Activated naive CD4-positive, alpha-beta T cell treated with anti-CD3 and anti-CD28 coated beads for 36 hours (primary cell): ENCODE measurements at regions not wholly inside any gene's neighbourhood (a gene's known extent, or its start where the extent isn't known, plus 50 kb on each side); places are given as distances from the start of the nearest gene placed in this dataset.

Experiments
- CTCF ChIA-PET: fragments of 350-600 bp; sonication (Branson Sonifier 250); formaldehyde crosslinking; loops from one replicate; lab custom pipeline; 2021; ENCODE audit warnings: antibody characterized with exemption; lab: Charles Lee
- DNase-seq: peaks from one replicate; pipeline ENCODE4 v3.0.0-alpha.2; 2020
- H3K27ac Mint-ChIP-seq: one replicate; pipeline ENCODE4 v1.8.0; 2021; ENCODE audit warnings: mild to moderate bottlenecking, mixed read lengths
- H3K27me3 Mint-ChIP-seq: one replicate; pipeline ENCODE4 v1.8.0; 2021; ENCODE audit warnings: low read depth, mixed read lengths
- H3K36me3 Mint-ChIP-seq: one replicate; pipeline ENCODE4 v1.8.0; 2021; ENCODE audit warnings: low read depth, mixed read lengths
- H3K4me1 Mint-ChIP-seq: one replicate; pipeline ENCODE4 v1.8.0; 2021; ENCODE audit warnings: low read depth, mixed read lengths
- H3K4me3 Mint-ChIP-seq: one replicate; pipeline ENCODE4 v1.8.0; 2021; ENCODE audit warnings: mild to moderate bottlenecking, moderate library complexity, mixed read lengths
- H3K9me3 Mint-ChIP-seq: one replicate; pipeline ENCODE4 v1.8.0; 2021; ENCODE audit warnings: mixed read lengths
- intact Hi-C: fragments of 100-400 bp; cut with micrococcal nuclease; formaldehyde crosslinking; loops from one replicate; pipeline ENCODE4 v1.15.1; 2023

- H3K4me1 Mint-ChIP-seq, result no peaks in the 10 kb centered on the region
- H3K9me3 Mint-ChIP-seq, result peaks cover 4% of the 10 kb centered on the region
- DNase-seq, result no peak
- CTCF ChIA-PET, result no interaction called here
- H3K4me3 Mint-ChIP-seq, result no peak overlapping the region
- H3K27me3 Mint-ChIP-seq, result peaks cover 2% of the 10 kb centered on the region
- intact Hi-C loops, result no loop called here
- H3K36me3 Mint-ChIP-seq, result no peaks in the 10 kb centered on the region
- H3K27ac Mint-ChIP-seq, result no peak overlapping the region
These were observed 476.3 kb upstream of the STXBP6 start for GRCh38 chr14:25526290-25526689.

GRCh38 chr14:25522926-25523325 lies 473.0 kb upstream of the STXBP6 start:
- intact Hi-C loops, result no loop called here
- CTCF ChIA-PET, result interaction anchor here (0.9 kb wide), 1 partner anchor 15 kb away, joined by 3 read pairs; no protein-coding TSS in a partner anchor
- DNase-seq, result no peak
- no peaks in the 10 kb centered on the region for H3K9me3 Mint-ChIP-seq
- H3K4me1 Mint-ChIP-seq, result no peaks in the 10 kb centered on the region
- H3K4me3 Mint-ChIP-seq, result no peak overlapping the region
- no peak overlapping the region for H3K27ac Mint-ChIP-seq
- H3K27me3 Mint-ChIP-seq, result peaks cover 2% of the 10 kb centered on the region
- H3K36me3 Mint-ChIP-seq, result no peaks in the 10 kb centered on the region

GRCh38 chr14:25522116-25522515 lies 472.2 kb upstream of the STXBP6 start:
- Mint-ChIP-seq H3K27ac (no peak overlapping the region), H3K36me3 (no peaks in the 10 kb centered on the region), H3K4me3 (no peak overlapping the region), H3K9me3 (no peaks in the 10 kb centered on the region), H3K4me1 (no peaks in the 10 kb centered on the region), H3K27me3 (peaks cover 2% of the 10 kb centered on the region)
- CTCF ChIA-PET, result interaction anchor here (0.9 kb wide), 1 partner anchor 16 kb away, joined by 3 read pairs; no protein-coding TSS in a partner anchor
- no peak for DNase-seq
- intact Hi-C loops, result no loop called here

- peaks cover 2% of the 10 kb centered on the region for H3K27me3 Mint-ChIP-seq
- H3K27ac Mint-ChIP-seq, result peak overlapping the region; percentile 21
- intact Hi-C loops, result no loop called here
- CTCF ChIA-PET, result no interaction called here
- H3K4me1 Mint-ChIP-seq, result no peaks in the 10 kb centered on the region
- DNase-seq, result no peak
- H3K4me3 Mint-ChIP-seq, result no peak overlapping the region
- no peaks in the 10 kb centered on the region for H3K36me3 Mint-ChIP-seq
- H3K9me3 Mint-ChIP-seq, result no peaks in the 10 kb centered on the region
These were observed 471.7 kb upstream of the STXBP6 start for GRCh38 chr14:25521616-25522015.

GRCh38 chr14:25520821-25521220 lies 470.9 kb upstream of the STXBP6 start:
- CTCF ChIA-PET, result no interaction called here
- no peak for DNase-seq
- H3K27me3 Mint-ChIP-seq, result peaks cover 2% of the 10 kb centered on the region
- no peaks in the 10 kb centered on the region for H3K4me1 Mint-ChIP-seq
- H3K27ac Mint-ChIP-seq, result no peak overlapping the region
- H3K4me3 Mint-ChIP-seq, result no peak overlapping the region
- H3K36me3 Mint-ChIP-seq, result no peaks in the 10 kb centered on the region
- intact Hi-C loops, result no loop called here
- peaks cover 6% of the 10 kb centered on the region for H3K9me3 Mint-ChIP-seq

- intact Hi-C loops, result no loop called here
- Mint-ChIP-seq H3K36me3 (no peaks in the 10 kb centered on the region), H3K4me3 (no peak overlapping the region), H3K4me1 (no peaks in the 10 kb centered on the region), H3K9me3 (peaks cover 14% of the 10 kb centered on the region), H3K27ac (no peak overlapping the region), H3K27me3 (no peaks in the 10 kb centered on the region)
- CTCF ChIA-PET, result no interaction called here
- DNase-seq, result no peak
These were observed 468.4 kb upstream of the STXBP6 start for GRCh38 chr14:25518364-25518763.

GRCh38 chr14:25516838-25517237 lies 466.9 kb upstream of the STXBP6 start:
- no peak overlapping the region for H3K27ac Mint-ChIP-seq
- CTCF ChIA-PET, result no interaction called here
- peaks cover 2% of the 10 kb centered on the region for H3K36me3 Mint-ChIP-seq
- intact Hi-C loops, result no loop called here
- no peaks in the 10 kb centered on the region for H3K27me3 Mint-ChIP-seq
- H3K4me1 Mint-ChIP-seq, result no peaks in the 10 kb centered on the region
- DNase-seq, result no peak
- H3K4me3 Mint-ChIP-seq, result no peak overlapping the region
- H3K9me3 Mint-ChIP-seq, result peaks cover 21% of the 10 kb centered on the region

GRCh38 chr14:25508845-25509244 lies 458.9 kb upstream of the STXBP6 start:
- H3K36me3 Mint-ChIP-seq, result peaks cover 2% of the 10 kb centered on the region
- CTCF ChIA-PET, result no interaction called here
- no peaks in the 10 kb centered on the region for H3K4me1 Mint-ChIP-seq
- intact Hi-C loops, result no loop called here
- H3K4me3 Mint-ChIP-seq, result no peak overlapping the region
- H3K27me3 Mint-ChIP-seq, result no peaks in the 10 kb centered on the region
- no peak overlapping the region for H3K27ac Mint-ChIP-seq
- DNase-seq, result no peak
- peaks cover 17% of the 10 kb centered on the region for H3K9me3 Mint-ChIP-seq

GRCh38 chr14:25501749-25502148 lies 451.8 kb upstream of the STXBP6 start:
- Mint-ChIP-seq H3K27ac (no peak overlapping the region), H3K4me3 (no peak overlapping the region)

GRCh38 chr14:25488961-25489360 lies 439.0 kb upstream of the STXBP6 start:
- Mint-ChIP-seq H3K9me3 (no peaks in the 10 kb centered on the region), H3K27ac (no peak overlapping the region), H3K4me1 (no peaks in the 10 kb centered on the region), H3K4me3 (no peak overlapping the region), H3K36me3 (no peaks in the 10 kb centered on the region), H3K27me3 (no peaks in the 10 kb centered on the region)
- CTCF ChIA-PET, result no interaction called here
- intact Hi-C loops, result no loop called here
- DNase-seq, result no peak

More at GRCh38 chr14:25501749-25502148, 451.8 kb upstream of the STXBP6 start:
- CTCF ChIA-PET, result no interaction called here
- intact Hi-C loops, result no loop called here
- Mint-ChIP-seq H3K4me1 (no peaks in the 10 kb centered on the region), H3K36me3 (no peaks in the 10 kb centered on the region), H3K9me3 (peaks cover 5% of the 10 kb centered on the region), H3K27me3 (no peaks in the 10 kb centered on the region)
- no peak for DNase-seq

- CTCF ChIA-PET, result no interaction called here
- no peak for DNase-seq
- Mint-ChIP-seq H3K4me3 (no peak overlapping the region), H3K9me3 (peaks cover 1% of the 10 kb centered on the region), H3K4me1 (no peaks in the 10 kb centered on the region), H3K27me3 (no peaks in the 10 kb centered on the region), H3K27ac (no peak overlapping the region), H3K36me3 (no peaks in the 10 kb centered on the region)
- intact Hi-C loops, result no loop called here
These were observed 435.4 kb upstream of the STXBP6 start for GRCh38 chr14:25485381-25485780.

- no peaks in the 10 kb centered on the region for H3K4me1 Mint-ChIP-seq
- H3K4me3 Mint-ChIP-seq, result no peak overlapping the region
- no peak for DNase-seq
- intact Hi-C loops, result no loop called here
- no peaks in the 10 kb centered on the region for H3K36me3 Mint-ChIP-seq
- peaks cover 1% of the 10 kb centered on the region for H3K9me3 Mint-ChIP-seq
- CTCF ChIA-PET, result no interaction called here
- H3K27me3 Mint-ChIP-seq, result no peaks in the 10 kb centered on the region
- H3K27ac Mint-ChIP-seq, result no peak overlapping the region
These were observed 435.0 kb upstream of the STXBP6 start for GRCh38 chr14:25484906-25485305.

- no peaks in the 10 kb centered on the region for H3K36me3 Mint-ChIP-seq
- H3K27me3 Mint-ChIP-seq, result no peaks in the 10 kb centered on the region
- CTCF ChIA-PET, result interaction anchor here (1.0 kb wide), 1 partner anchor 32 kb away, joined by 3 read pairs; no protein-coding TSS in a partner anchor
- intact Hi-C loops, result no loop called here
- DNase-seq, result no peak
- no peak overlapping the region for H3K4me3 Mint-ChIP-seq
- H3K4me1 Mint-ChIP-seq, result no peaks in the 10 kb centered on the region
- peaks cover 1% of the 10 kb centered on the region for H3K9me3 Mint-ChIP-seq
- H3K27ac Mint-ChIP-seq, result no peak overlapping the region
These were observed 434.3 kb upstream of the STXBP6 start for GRCh38 chr14:25484235-25484634.
